SK-N-SH treated with all-trans-retinoic acid at 6 μM for 48 hours (cell line): ENCODE measurements at regions not wholly inside any gene's neighbourhood (a gene's known extent, or its start where the extent isn't known, plus 50 kb on each side); places are given as distances from the start of the nearest gene placed in this dataset.

ENCODE experiments used
- ARNTL ChIP-seq: fragments of 450-650 bp; formaldehyde crosslinking; IDR thresholded peaks from 2 replicates; pipeline ENCODE4 v1.5.0; 2020; ENCODE audit warnings: low read depth, mild to moderate bottlenecking, moderate library complexity, borderline replicate concordance
- CREB5 ChIP-seq: fragments of 250-450 bp; sonication (Bioruptor Pico); IDR thresholded peaks from 2 replicates; pipeline ENCODE4 v1.5.1; 2020; ENCODE audit warnings: low read depth, mild to moderate bottlenecking, moderate library complexity
- CSDC2 ChIP-seq: fragments of 250-450 bp; sonication (Bioruptor Pico); IDR thresholded peaks from 2 replicates; pipeline ENCODE4 v1.5.0; 2020; ENCODE audit warnings: mild to moderate bottlenecking, moderate library complexity
- ISL1 ChIP-seq: fragments of 250-450 bp; sonication (Bioruptor Pico); IDR thresholded peaks from 2 replicates; pipeline ENCODE4 v2.1.2; 2022; ENCODE audit warnings: mild to moderate bottlenecking, moderate library complexity
- RARB ChIP-seq: fragments of 250-450 bp; sonication (Bioruptor Pico); IDR thresholded peaks from 2 replicates; pipeline ENCODE4 v1.8.0; 2021; ENCODE audit warnings: mild to moderate bottlenecking, moderate library complexity
- TCF4 ChIP-seq: fragments of 250-450 bp; sonication (Bioruptor Pico); IDR thresholded peaks from 2 replicates; pipeline ENCODE4 v1.8.0; 2021; ENCODE audit warnings: mild to moderate bottlenecking, moderate library complexity, borderline replicate concordance
- ZC3H10 ChIP-seq: fragments of 250-450 bp; sonication (Bioruptor Pico); IDR thresholded peaks from 2 replicates; pipeline ENCODE4 v1.5.1; 2021; ENCODE audit warnings: mild to moderate bottlenecking, moderate library complexity
- ZFP30 ChIP-seq: fragments of 450-650 bp; formaldehyde crosslinking; IDR thresholded peaks from 2 replicates; pipeline ENCODE4 v1.5.0; 2022; ENCODE audit warnings: mild to moderate bottlenecking, moderate library complexity
- TF ChIP-seq, protein P1 (sequence below): fragments of 250-450 bp; sonication (Bioruptor Pico); IDR thresholded peaks from 2 replicates; pipeline ENCODE4 v1.8.0; 2020; ENCODE audit warnings: mild to moderate bottlenecking, moderate library complexity, borderline replicate concordance

- TF ChIP-seq CSDC2 (CRISPR knock-in tag) (no peak), TCF4 (CRISPR knock-in tag) (no peak), ARNTL (CRISPR knock-in tag) (no peak), ISL1 (CRISPR knock-in tag) (no peak), CREB5 (CRISPR knock-in tag) (no peak), ZC3H10 (CRISPR knock-in tag) (no peak), RARB (CRISPR knock-in tag) (no peak), ZFP30 (CRISPR knock-in tag) (no peak)
- TF ChIP-seq, protein P1, sequence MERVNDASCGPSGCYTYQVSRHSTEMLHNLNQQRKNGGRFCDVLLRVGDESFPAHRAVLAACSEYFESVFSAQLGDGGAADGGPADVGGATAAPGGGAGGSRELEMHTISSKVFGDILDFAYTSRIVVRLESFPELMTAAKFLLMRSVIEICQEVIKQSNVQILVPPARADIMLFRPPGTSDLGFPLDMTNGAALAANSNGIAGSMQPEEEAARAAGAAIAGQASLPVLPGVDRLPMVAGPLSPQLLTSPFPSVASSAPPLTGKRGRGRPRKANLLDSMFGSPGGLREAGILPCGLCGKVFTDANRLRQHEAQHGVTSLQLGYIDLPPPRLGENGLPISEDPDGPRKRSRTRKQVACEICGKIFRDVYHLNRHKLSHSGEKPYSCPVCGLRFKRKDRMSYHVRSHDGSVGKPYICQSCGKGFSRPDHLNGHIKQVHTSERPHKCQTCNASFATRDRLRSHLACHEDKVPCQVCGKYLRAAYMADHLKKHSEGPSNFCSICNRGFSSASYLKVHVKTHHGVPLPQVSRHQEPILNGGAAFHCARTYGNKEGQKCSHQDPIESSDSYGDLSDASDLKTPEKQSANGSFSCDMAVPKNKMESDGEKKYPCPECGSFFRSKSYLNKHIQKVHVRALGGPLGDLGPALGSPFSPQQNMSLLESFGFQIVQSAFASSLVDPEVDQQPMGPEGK (CRISPR knock-in tag) = no peak
These were observed 173.5 kb upstream of the SFSWAP start for GRCh38 chr12:131537267-131537958.
